AG04450 (cell line): ENCODE measurements at regions not wholly inside any gene's neighbourhood (a gene's known extent, or its start where the extent isn't known, plus 50 kb on each side); places are given as distances from the start of the nearest gene placed in this dataset.
A peak's percentile ranks its signal among the peaks of the same experiment; 100 is the strongest.
"Not testable (repeated sequence)": the region's sequence is repeated elsewhere in the genome, so short reads cannot be mapped to it uniquely, and the experiment has no call there.

Experiments used
- CTCF ChIA-PET: fragments of 300-600, 350-600 bp; formaldehyde crosslinking; extraction: SDS; loops from one replicate; lab custom pipeline; 2022; ENCODE audit warnings: antibody characterized with exemption, inconsistent platforms; lab: Charles Lee
- POLR2A ChIA-PET: fragments of 350-600 bp; formaldehyde crosslinking; extraction: SDS; loops from one replicate; lab custom pipeline; 2021; ENCODE audit warnings: antibody characterized with exemption, inconsistent platforms; lab: Yijun Ruan, JAX
- DNase-seq: peaks from one replicate; pipeline ENCODE4 v3.0.0-alpha.2; 2011; ENCODE audit warnings: low read depth, low spot score
- H3K27ac ChIP-seq: one replicate; pipeline ENCODE4 v1.5.1; 2012; ENCODE audit warnings: low read depth, low read length, control low read depth
- H3K27me3 ChIP-seq: one replicate; pipeline ENCODE4 v1.6.0; 2012; ENCODE audit warnings: low read length; ENCODE audit not compliant: control insufficient read depth, insufficient read depth
- H3K4me3 ChIP-seq: 2 replicates; pipeline ENCODE4 v1.5.1; 2011; ENCODE audit warnings: mild to moderate bottlenecking, low read depth, low read length, control low read depth
- H3K9me3 ChIP-seq: 2 replicates; pipeline ENCODE4 v1.5.1; 2012; ENCODE audit warnings: low read length; ENCODE audit not compliant: control insufficient read depth, insufficient read depth
- CTCF ChIP-seq: IDR thresholded peaks from 2 replicates; pipeline ENCODE4 v1.5.1; 2011; ENCODE audit warnings: low read depth, low read length, control low read depth, inconsistent platforms

GRCh38 chr3:71987089-71987735 lies 202.3 kb upstream of the PROK2 start:
- H3K4me3 ChIP-seq = no peak overlapping the region
- DNase-seq = no peak
- H3K27me3 ChIP-seq = no peaks in the 10 kb centered on the region
- no peaks in the 10 kb centered on the region for H3K9me3 ChIP-seq
- no peak overlapping the region for H3K27ac ChIP-seq
- POLR2A ChIA-PET = no interaction called here
- CTCF ChIA-PET = interaction anchor here (1.7 kb wide), 1 partner anchor 835 kb away, joined by 5 read pairs; no protein-coding TSS in a partner anchor
- TF ChIP-seq CTCF = peak; percentile 48

- Histone ChIP-seq H3K27ac (no peak overlapping the region), H3K27me3 (no peaks in the 10 kb centered on the region), H3K9me3 (no peaks in the 10 kb centered on the region), H3K4me3 (no peak overlapping the region)
- TF ChIP-seq CTCF = no peak
- POLR2A ChIA-PET = no interaction called here
- DNase-seq = no peak
- CTCF ChIA-PET = interaction anchor here (1.7 kb wide), 1 partner anchor 835 kb away, joined by 5 read pairs; no protein-coding TSS in a partner anchor
Measured at GRCh38 chr3:71986606-71987005, 201.7 kb upstream of the PROK2 start.

- H3K27me3 ChIP-seq = no peaks in the 10 kb centered on the region
- ChIA-PET POLR2A (interaction anchor here (0.7 kb wide), 2 partner anchors 28 to 1706 kb away, joined by 3 to 6 read pairs; no protein-coding TSS in a partner anchor), CTCF (interaction anchor here (0.6 to 1.2 kb wide), 2 partner anchors 180 to 838 kb away, joined by 3 to 5 read pairs; no protein-coding TSS in a partner anchor)
- no peak overlapping the region for H3K27ac ChIP-seq
- no peak for TF ChIP-seq CTCF
- H3K4me3 ChIP-seq = no peak overlapping the region
- no peaks in the 10 kb centered on the region for H3K9me3 ChIP-seq
- DNase-seq = no peak
Measured at GRCh38 chr3:71984843-71985613, 200.1 kb upstream of the PROK2 start.

GRCh38 chr3:71983694-71984093 lies 198.7 kb upstream of the PROK2 start:
- H3K27ac ChIP-seq = no peak overlapping the region
- DNase-seq = no peak
- CTCF ChIA-PET = interaction anchor here (1.2 to 1.4 kb wide), 2 partner anchors 108 to 839 kb away, joined by 3 read pairs; no protein-coding TSS in a partner anchor
- peaks cover 6% of the 10 kb centered on the region for H3K27me3 ChIP-seq
- H3K4me3 ChIP-seq = no peak overlapping the region
- POLR2A ChIA-PET = no interaction called here
- no peaks in the 10 kb centered on the region for H3K9me3 ChIP-seq
- no peak for TF ChIP-seq CTCF

- H3K4me3 ChIP-seq, H3K27ac ChIP-seq, H3K9me3 ChIP-seq: not testable (repeated sequence)
- peak; percentile 21 for DNase-seq
- CTCF ChIA-PET = interaction anchor here (1.4 kb wide), 1 partner anchor 107 kb away, joined by 3 read pairs; no protein-coding TSS in a partner anchor
- peaks cover 12% of the 10 kb centered on the region for H3K27me3 ChIP-seq
- POLR2A ChIA-PET = interaction anchor here (1.1 kb wide), 1 partner anchor 9 kb away, joined by 3 read pairs; no protein-coding TSS in a partner anchor
Measured at GRCh38 chr3:71982506-71983258, 197.7 kb upstream of the PROK2 start.
